ENCODE measurements at regions not wholly inside any gene's neighbourhood (a gene's known extent, or its start where the extent isn't known, plus 50 kb on each side); places are given as distances from the start of the nearest gene placed in this dataset.

DNA sequence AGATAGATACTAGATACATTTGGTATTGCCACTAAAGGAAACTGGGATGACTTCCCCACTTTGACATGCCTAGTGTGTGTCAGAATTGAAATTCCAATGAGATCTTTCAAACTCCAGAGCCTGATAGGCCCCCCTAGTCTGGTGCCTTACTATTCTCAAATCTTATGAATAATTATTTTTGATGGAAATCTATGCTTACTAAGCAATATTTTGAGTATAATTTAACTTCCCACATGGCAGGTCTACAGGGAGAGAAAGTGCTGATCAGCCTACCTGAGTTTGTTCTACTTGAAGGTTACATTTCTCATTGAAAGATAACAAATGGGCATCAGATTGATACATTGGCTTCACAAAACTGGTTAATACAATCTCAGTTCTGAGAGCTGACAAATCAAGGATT is 415.7 kb upstream of the BOD1L1 start:
- H3K9me3 Mint-ChIP-seq (ENCODE audit: low read depth) = no peaks in the 10 kb centered on the region
- no peaks in the 10 kb centered on the region for H3K36me3 Mint-ChIP-seq (ENCODE audit: low read depth)
- no peak overlapping the region for H3K4me3 Mint-ChIP-seq (ENCODE audit: unreplicated experiment)
- H3K4me1 Mint-ChIP-seq (ENCODE audit: low read depth) = no peaks in the 10 kb centered on the region
- peaks cover 2% of the 10 kb centered on the region for H3K27me3 Mint-ChIP-seq (ENCODE audit: low read depth)
- TF ChIP-seq, protein P1, sequence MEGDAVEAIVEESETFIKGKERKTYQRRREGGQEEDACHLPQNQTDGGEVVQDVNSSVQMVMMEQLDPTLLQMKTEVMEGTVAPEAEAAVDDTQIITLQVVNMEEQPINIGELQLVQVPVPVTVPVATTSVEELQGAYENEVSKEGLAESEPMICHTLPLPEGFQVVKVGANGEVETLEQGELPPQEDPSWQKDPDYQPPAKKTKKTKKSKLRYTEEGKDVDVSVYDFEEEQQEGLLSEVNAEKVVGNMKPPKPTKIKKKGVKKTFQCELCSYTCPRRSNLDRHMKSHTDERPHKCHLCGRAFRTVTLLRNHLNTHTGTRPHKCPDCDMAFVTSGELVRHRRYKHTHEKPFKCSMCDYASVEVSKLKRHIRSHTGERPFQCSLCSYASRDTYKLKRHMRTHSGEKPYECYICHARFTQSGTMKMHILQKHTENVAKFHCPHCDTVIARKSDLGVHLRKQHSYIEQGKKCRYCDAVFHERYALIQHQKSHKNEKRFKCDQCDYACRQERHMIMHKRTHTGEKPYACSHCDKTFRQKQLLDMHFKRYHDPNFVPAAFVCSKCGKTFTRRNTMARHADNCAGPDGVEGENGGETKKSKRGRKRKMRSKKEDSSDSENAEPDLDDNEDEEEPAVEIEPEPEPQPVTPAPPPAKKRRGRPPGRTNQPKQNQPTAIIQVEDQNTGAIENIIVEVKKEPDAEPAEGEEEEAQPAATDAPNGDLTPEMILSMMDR (IDR thresholded peaks at IDR 0.05) = no peak
- no peak overlapping the region for H3K27ac Mint-ChIP-seq (ENCODE audit: unreplicated experiment)
- no peak for DNase-seq (ENCODE audit: low spot score)

DNA sequence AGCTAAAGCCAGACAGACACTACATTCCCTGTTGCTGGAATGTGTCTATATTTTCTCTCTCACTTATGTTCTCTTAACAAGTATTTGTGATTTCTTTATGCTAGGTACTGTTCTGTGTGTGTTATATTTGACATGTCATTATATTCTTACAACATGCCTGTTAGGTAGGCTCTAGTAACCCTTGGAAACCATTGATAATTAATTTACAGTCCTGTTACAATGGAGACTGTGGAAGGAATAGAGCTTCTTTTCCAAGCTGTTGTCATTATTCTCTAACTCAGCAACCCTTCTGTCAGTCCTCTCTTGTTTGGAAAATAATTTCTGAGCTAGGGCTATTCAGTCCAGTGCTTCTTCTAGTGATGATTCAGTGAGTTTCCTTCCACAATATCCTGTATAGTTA is 419.1 kb upstream of the BOD1L1 start:
- no peaks in the 10 kb centered on the region for H3K27me3 Mint-ChIP-seq (ENCODE audit: low read depth)
- H3K9me3 Mint-ChIP-seq (ENCODE audit: low read depth) = no peaks in the 10 kb centered on the region
- H3K4me1 Mint-ChIP-seq (ENCODE audit: low read depth) = no peaks in the 10 kb centered on the region
- no peak overlapping the region for H3K4me3 Mint-ChIP-seq (ENCODE audit: unreplicated experiment)
- DNase-seq (ENCODE audit: low spot score) = no peak
- no peak overlapping the region for H3K27ac Mint-ChIP-seq (ENCODE audit: unreplicated experiment)
- TF ChIP-seq, protein P1 (IDR thresholded peaks at IDR 0.05) = no peak
- no peaks in the 10 kb centered on the region for H3K36me3 Mint-ChIP-seq (ENCODE audit: low read depth)

DNA sequence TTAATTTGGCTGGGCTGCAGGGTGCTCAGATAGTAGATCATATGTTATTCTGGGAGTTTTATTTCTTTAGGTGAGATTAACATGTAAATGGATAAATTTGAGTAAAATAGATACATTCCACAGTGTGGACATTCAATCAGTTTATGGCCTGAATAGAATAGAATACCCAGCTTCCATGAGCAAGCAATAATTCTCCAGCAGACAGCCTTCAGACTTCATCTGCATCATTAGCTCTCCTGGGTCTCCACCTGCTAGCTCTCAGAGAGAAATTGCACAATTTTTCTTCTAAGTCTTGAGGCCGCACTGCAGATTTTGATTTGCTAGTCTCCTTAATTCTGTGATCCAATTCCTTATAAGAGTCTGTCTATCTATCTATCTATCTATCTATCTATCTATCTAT is 420.3 kb upstream of the BOD1L1 start:
- Mint-ChIP-seq H3K27me3 (ENCODE audit: low read depth) (no peaks in the 10 kb centered on the region), H3K27ac (ENCODE audit: unreplicated experiment) (no peak overlapping the region), H3K9me3 (ENCODE audit: low read depth) (no peaks in the 10 kb centered on the region), H3K4me1 (ENCODE audit: low read depth) (no peaks in the 10 kb centered on the region), H3K36me3 (ENCODE audit: low read depth) (no peaks in the 10 kb centered on the region), H3K4me3 (ENCODE audit: unreplicated experiment) (no peak overlapping the region)
- TF ChIP-seq, protein P1 (IDR thresholded peaks at IDR 0.05) = no peak
- DNase-seq (ENCODE audit: low spot score) = no peak

DNA sequence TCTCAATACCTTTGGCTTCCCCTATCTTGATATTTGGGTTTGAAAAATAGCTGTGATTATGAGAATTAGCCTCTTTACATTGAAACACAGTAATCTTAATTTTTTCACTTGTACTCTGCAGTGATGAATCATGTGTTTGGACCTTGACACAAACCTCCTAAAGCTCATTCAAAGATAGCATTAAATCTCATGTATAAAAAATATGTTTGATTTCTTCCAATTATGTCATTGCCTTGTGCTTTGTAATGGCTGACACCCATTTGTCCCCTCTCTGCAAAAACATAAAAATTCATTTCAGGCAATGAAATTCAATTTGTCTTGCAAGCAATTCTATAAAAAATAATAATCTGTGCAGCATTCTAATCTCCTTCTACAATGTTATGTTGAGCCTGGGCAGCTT is 422.4 kb upstream of the BOD1L1 start:
- H3K4me3 Mint-ChIP-seq (ENCODE audit: unreplicated experiment) = no peak overlapping the region
- no peaks in the 10 kb centered on the region for H3K27me3 Mint-ChIP-seq (ENCODE audit: low read depth)
- H3K27ac Mint-ChIP-seq (ENCODE audit: unreplicated experiment) = no peak overlapping the region
- TF ChIP-seq, protein P1 (IDR thresholded peaks at IDR 0.05) = no peak
- no peak for DNase-seq (ENCODE audit: low spot score)
- no peaks in the 10 kb centered on the region for H3K4me1 Mint-ChIP-seq (ENCODE audit: low read depth)
- H3K9me3 Mint-ChIP-seq (ENCODE audit: low read depth) = no peaks in the 10 kb centered on the region
- no peaks in the 10 kb centered on the region for H3K36me3 Mint-ChIP-seq (ENCODE audit: low read depth)

DNA sequence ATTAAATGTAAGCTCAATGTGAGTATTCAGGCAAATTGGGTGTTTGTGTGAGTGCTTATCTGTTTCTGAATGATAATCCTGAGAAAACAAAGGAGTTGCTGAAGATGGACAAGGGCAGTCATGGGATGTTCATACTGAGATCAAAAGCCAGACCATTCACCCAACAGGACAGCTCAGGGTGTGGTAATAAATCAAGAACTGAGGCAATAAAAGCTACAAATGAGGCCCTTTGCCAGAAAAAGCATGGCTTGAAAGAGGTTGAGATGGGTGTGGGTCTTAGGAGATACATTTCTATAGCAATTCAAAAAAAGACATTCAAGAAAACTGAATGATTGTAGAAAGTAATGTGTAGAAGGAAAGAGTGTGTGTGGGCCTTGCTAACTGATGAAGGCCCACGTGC is 425.8 kb upstream of the BOD1L1 start:
- DNase-seq (ENCODE audit: low spot score) = no peak
- Mint-ChIP-seq H3K36me3 (ENCODE audit: low read depth) (no peaks in the 10 kb centered on the region), H3K27me3 (ENCODE audit: low read depth) (no peaks in the 10 kb centered on the region), H3K9me3 (ENCODE audit: low read depth) (no peaks in the 10 kb centered on the region), H3K4me1 (ENCODE audit: low read depth) (no peaks in the 10 kb centered on the region), H3K27ac (ENCODE audit: unreplicated experiment) (no peak overlapping the region), H3K4me3 (ENCODE audit: unreplicated experiment) (no peak overlapping the region)
- TF ChIP-seq, protein P1 (IDR thresholded peaks at IDR 0.05) = no peak

Measured in chondrocyte (in vitro differentiated cells).